ENCODE measurements at regions not wholly inside any gene's neighbourhood (a gene's known extent, or its start where the extent isn't known, plus 50 kb on each side); places are given as distances from the start of the nearest gene placed in this dataset.

GRCh38 chr3:75224412-75224811, 439.7 kb upstream of the FRG2C start:
- Histone ChIP-seq H3K4ac (ENCODE audit: low read depth, low read length) (no peak overlapping the region), H3K27ac (ENCODE audit: insufficient read depth, low read length) (no peak overlapping the region), H3K9ac (ENCODE audit: low read depth, low read length) (no peak overlapping the region), H2BK20ac (ENCODE audit: low read depth, low read length) (no peak overlapping the region), H4K8ac (ENCODE audit: low read depth in 2 of 2, low read length in 2 of 2) (no peak overlapping the region), H2AFZ (replicated peaks; ENCODE audit: low read length, poor library complexity) (no peak overlapping the region), H3K4me2 (ENCODE audit: low read depth, low read length) (no peak overlapping the region), H3K79me1 (ENCODE audit: low read depth in 1 of 2, low read length in 2 of 2) (no peaks in the 10 kb centered on the region), H3K14ac (replicated peaks; ENCODE audit: low read depth, low read length) (no peak overlapping the region), H3K27me3 (ENCODE audit: control insufficient read depth, insufficient read depth, low read length) (peaks cover 1% of the 10 kb centered on the region; the same call in 1 of the 2 replicates), H3K4me1 (ENCODE audit: control insufficient read depth, insufficient read depth, low read length) (no peaks in the 10 kb centered on the region), H3K4me3 (ENCODE audit: insufficient read depth, low read depth, low read length) (no peak overlapping the region), H2BK120ac (ENCODE audit: low read depth, low read length) (no peak overlapping the region), H3K9me1 (ENCODE audit: insufficient read depth, low read length) (no peaks in the 10 kb centered on the region), H2AK5ac (ENCODE audit: low read depth, low read length) (no peak overlapping the region), H2BK5ac (ENCODE audit: low read depth, low read length, poor library complexity, severe bottlenecking) (no peak overlapping the region), H4K5ac (ENCODE audit: low read depth, low read length) (no peak overlapping the region), H4K20me1 (ENCODE audit: insufficient read depth, low read length) (no peaks in the 10 kb centered on the region), H3K36me3 (ENCODE audit: control insufficient read depth, insufficient read depth, low read length) (no peaks in the 10 kb centered on the region), H3K23ac (ENCODE audit: low read depth, low read length) (no peak overlapping the region), H3K9me3 (ENCODE audit: control insufficient read depth, insufficient read depth, low read length) (no peaks in the 10 kb centered on the region), H3K18ac (ENCODE audit: low read depth, low read length) (no peak overlapping the region), H4K91ac (ENCODE audit: insufficient read depth, low read depth, low read length) (no peak overlapping the region), H2AK9ac (replicated peaks; ENCODE audit: low read depth, low read length, poor library complexity) (no peak overlapping the region), H3K56ac (ENCODE audit: extremely low read depth, insufficient read depth, low read length) (no peak overlapping the region), H2BK15ac (ENCODE audit: low read depth, low read length) (no peak overlapping the region)
- POLR2A ChIA-PET (ENCODE audit: unreplicated experiment): no interaction called here
- CTCF ChIA-PET: no interaction called here
- dilution Hi-C loops (cut with HindIII; ENCODE audit: low sequenced_read_pairs, unreplicated experiment): no loop called here
- intact Hi-C loops (cut with micrococcal nuclease): no loop called here
- BruUV-seq (replicated peaks): no TSS peak
- no peak for TF ChIP-seq CHD1 (IDR thresholded peaks at IDR 0.05; ENCODE audit: low read depth, low read length)
- no peak for TF ChIP-seq ELK1 (IDR thresholded peaks at IDR 0.05; ENCODE audit: borderline replicate concordance, low read depth, low read length)
- no peak for TF ChIP-seq USF2 (IDR thresholded peaks at IDR 0.05; ENCODE audit: low read depth, low read length)
- no peak for TF ChIP-seq CTCF (conservative IDR thresholded peaks at IDR 0.05; ENCODE audit: low read depth, low read length)
- no peak for TF ChIP-seq MAFK (IDR thresholded peaks at IDR 0.05; ENCODE audit: low read depth, low read length)
- TF ChIP-seq RFX5 (IDR thresholded peaks at IDR 0.05; ENCODE audit: low read depth, low read length): no peak
- TF ChIP-seq MAZ (IDR thresholded peaks at IDR 0.05; ENCODE audit: borderline replicate concordance, low read depth, low read length): no peak
- TF ChIP-seq NFE2L2 (IDR thresholded peaks at IDR 0.05; ENCODE audit: low read depth, low read length): no peak
- no peak for TF ChIP-seq RAD21 (IDR thresholded peaks at IDR 0.05; ENCODE audit: low read length)
- no peak for TF ChIP-seq FOS (IDR thresholded peaks at IDR 0.05; ENCODE audit: low read depth, low read length)
- no peak for TF ChIP-seq RCOR1 (IDR thresholded peaks at IDR 0.05; ENCODE audit: insufficient replicate concordance, low read length)
- no peak for TF ChIP-seq POLR2A (IDR thresholded peaks at IDR 0.05; ENCODE audit: low read depth, low read length)
- TF ChIP-seq CEBPB (IDR thresholded peaks at IDR 0.05; ENCODE audit: low read depth, low read length): no peak
- no peak for TF ChIP-seq BHLHE40 (IDR thresholded peaks at IDR 0.05; ENCODE audit: low read depth, low read length)
- DNase-seq (no peak), ATAC-seq (ENCODE audit: low read depth) (no peak)
- in situ Hi-C loops (cut with MboI; ENCODE audit: low sequenced_read_pairs): no loop called here
- WGBS, 2 experiments (ENCODE audit: extremely low coverage in 2 of 2, insufficient read length in 1 of 2): no CpG with 5 or more reads among the region's 2 CpGs

All from IMR-90 (cell line).